PC-3 (cell line): ENCODE measurements at regions not wholly inside any gene's neighbourhood (a gene's known extent, or its start where the extent isn't known, plus 50 kb on each side); places are given as distances from the start of the nearest gene placed in this dataset.

ENCODE experiments used
- ATAC-seq: fragments of 200-7000 bp; cut with Tn5 transposase; 2 replicates; pipeline ENCODE4 v1.9.1; 2020; ENCODE audit warnings: mild to moderate bottlenecking, moderate library complexity
- BruUV-seq: library from RNA; stranded (reverse); fragments of 400-500 nt; replicated peaks from 2 replicates; lab custom pipeline; 2021; lab: Mats Ljungman, UMichigan
- CTCF ChIA-PET: fragments of 300-600 bp; sonication (Branson Sonifier 250); formaldehyde crosslinking; loops from one replicate; lab custom pipeline; 2022; ENCODE audit warnings: antibody characterized with exemption; lab: Charles Lee
- POLR2A ChIA-PET: fragments of 300-600 bp; sonication (Branson Sonifier 250); formaldehyde crosslinking; loops from one replicate; lab custom pipeline; 2022; ENCODE audit warnings: antibody characterized with exemption; ENCODE audit not compliant: unreplicated experiment; lab: Charles Lee
- DNase-seq: peaks from one replicate; pipeline ENCODE4 v3.0.0-alpha.2; 2015
- H2AFZ ChIP-seq: fragments of 300-600 bp; sonication (generic); 2 replicates; pipeline ENCODE4 v1.6.0; 2016; ENCODE audit warnings: antibody characterized with exemption, low read length
- H3F3A ChIP-seq: fragments of 300-600 bp; sonication (generic); one replicate; pipeline ENCODE4 v1.6.0; 2017; ENCODE audit warnings: antibody characterized with exemption, low read length, control low read depth, mild to moderate bottlenecking; ENCODE audit not compliant: unreplicated experiment
- H3K27ac ChIP-seq: fragments of 300-600 bp; sonication (generic); 2 replicates; pipeline ENCODE4 v1.5.1; 2016; ENCODE audit warnings: mild to moderate bottlenecking, low read length
- H3K27me3 ChIP-seq: fragments of 300-600 bp; sonication (generic); 2 replicates; pipeline ENCODE4 v1.6.1; 2016; ENCODE audit warnings: low read length, mixed read lengths
- H3K36me3 ChIP-seq: fragments of 300-600 bp; sonication (generic); 2 replicates; pipeline ENCODE4 v1.6.1; 2016; ENCODE audit warnings: low read depth, mixed run types, low read length, mixed read lengths
- H3K4me1 ChIP-seq: fragments of 300-600 bp; sonication (generic); 2 replicates; pipeline ENCODE4 v1.5.1; 2016; ENCODE audit warnings: low read length; ENCODE audit not compliant: insufficient read depth
- H3K4me2 ChIP-seq: fragments of 300-600 bp; sonication (generic); 2 replicates; pipeline ENCODE4 v1.6.0; 2016; ENCODE audit warnings: low read length
- H3K4me3 ChIP-seq: fragments of 300-600 bp; sonication (generic); 2 replicates; pipeline ENCODE4 v1.5.1; 2016; ENCODE audit warnings: mild to moderate bottlenecking, low read length, mixed read lengths
- H3K79me2 ChIP-seq: fragments of 300-600 bp; sonication (generic); 2 replicates; pipeline ENCODE4 v1.6.1; 2017; ENCODE audit warnings: low read length, mixed read lengths
- H3K9ac ChIP-seq: fragments of 300-600 bp; sonication (generic); 2 replicates; pipeline ENCODE4 v1.6.0; 2016; ENCODE audit warnings: mild to moderate bottlenecking, low read length
- H3K9me2 ChIP-seq: fragments of 300-600 bp; sonication (generic); replicated peaks from 2 replicates; pipeline ENCODE4 v1.6.1; 2016; ENCODE audit warnings: mixed run types, low read length, mixed read lengths
- H3K9me3 ChIP-seq: fragments of 300-600 bp; sonication (generic); 2 replicates; pipeline ENCODE4 v1.6.1; 2016; ENCODE audit warnings: low read length, mixed read lengths
- H4K20me1 ChIP-seq: fragments of 300-600 bp; sonication (generic); 2 replicates; pipeline ENCODE4 v1.6.1; 2016; ENCODE audit warnings: low read length, mixed read lengths
- EZH2 ChIP-seq: fragments of 300-600 bp; sonication (generic); IDR thresholded peaks from one replicate; pipeline ENCODE4 v1.6.1; 2017; ENCODE audit warnings: antibody characterized with exemption, mild to moderate bottlenecking, low read length; ENCODE audit not compliant: unreplicated experiment
- EZH2phosphoT487 ChIP-seq: fragments of 300-600 bp; sonication (generic); IDR thresholded peaks from 2 replicates; pipeline ENCODE4 v1.6.1; 2018; ENCODE audit warnings: mild to moderate bottlenecking, antibody characterized with exemption, low read length, borderline replicate concordance
- intact Hi-C: fragments of 100-400 bp; cut with micrococcal nuclease; formaldehyde crosslinking; loops from 2 replicates; pipeline ENCODE4 v1.9.0; 2023
- TF ChIP-seq, protein P1 (sequence below): fragments of 300-600 bp; sonication (generic); conservative IDR thresholded peaks from 2 replicates; pipeline ENCODE4 v1.5.1; 2017; ENCODE audit warnings: antibody characterized with exemption, low read depth, mild to moderate bottlenecking, low read length

DNA sequence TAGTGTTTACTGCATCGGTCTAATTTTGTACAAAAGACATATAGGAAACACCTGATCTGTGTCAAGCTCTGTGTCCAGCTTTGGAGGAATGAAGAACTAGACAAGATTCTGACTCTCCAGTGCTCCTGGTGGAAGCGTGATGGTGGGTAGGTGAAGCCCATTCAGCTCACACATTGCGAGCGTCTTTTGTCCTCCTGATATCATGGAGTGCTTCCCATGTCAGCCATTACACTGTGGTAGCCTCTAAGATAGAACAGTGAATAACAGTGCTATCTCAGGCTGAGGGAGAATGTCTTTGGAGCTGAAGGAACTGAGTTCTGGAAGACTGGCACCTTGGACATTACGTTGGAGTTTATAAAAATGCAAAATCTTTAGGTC is 350.2 kb downstream of the CYRIA start:
- Histone ChIP-seq H3K27ac (no peak overlapping the region), H3K4me2 (no peak overlapping the region), H3K9ac (no peak overlapping the region), H3K4me3 (no peak overlapping the region), H2AFZ (no peak overlapping the region), H3K27me3 (no peaks in the 10 kb centered on the region), H3K36me3 (no peaks in the 10 kb centered on the region), H3K79me2 (no peaks in the 10 kb centered on the region), H3K9me2 (no peaks in the 10 kb centered on the region), H3K9me3 (no peaks in the 10 kb centered on the region), H3F3A (no peaks in the 10 kb centered on the region), H4K20me1 (no peaks in the 10 kb centered on the region), H3K4me1 (no peaks in the 10 kb centered on the region)
- TF ChIP-seq, protein P1, sequence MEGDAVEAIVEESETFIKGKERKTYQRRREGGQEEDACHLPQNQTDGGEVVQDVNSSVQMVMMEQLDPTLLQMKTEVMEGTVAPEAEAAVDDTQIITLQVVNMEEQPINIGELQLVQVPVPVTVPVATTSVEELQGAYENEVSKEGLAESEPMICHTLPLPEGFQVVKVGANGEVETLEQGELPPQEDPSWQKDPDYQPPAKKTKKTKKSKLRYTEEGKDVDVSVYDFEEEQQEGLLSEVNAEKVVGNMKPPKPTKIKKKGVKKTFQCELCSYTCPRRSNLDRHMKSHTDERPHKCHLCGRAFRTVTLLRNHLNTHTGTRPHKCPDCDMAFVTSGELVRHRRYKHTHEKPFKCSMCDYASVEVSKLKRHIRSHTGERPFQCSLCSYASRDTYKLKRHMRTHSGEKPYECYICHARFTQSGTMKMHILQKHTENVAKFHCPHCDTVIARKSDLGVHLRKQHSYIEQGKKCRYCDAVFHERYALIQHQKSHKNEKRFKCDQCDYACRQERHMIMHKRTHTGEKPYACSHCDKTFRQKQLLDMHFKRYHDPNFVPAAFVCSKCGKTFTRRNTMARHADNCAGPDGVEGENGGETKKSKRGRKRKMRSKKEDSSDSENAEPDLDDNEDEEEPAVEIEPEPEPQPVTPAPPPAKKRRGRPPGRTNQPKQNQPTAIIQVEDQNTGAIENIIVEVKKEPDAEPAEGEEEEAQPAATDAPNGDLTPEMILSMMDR, result no peak
- TF ChIP-seq EZH2 (no peak), EZH2phosphoT487 (no peak)
- no TSS peak for BruUV-seq
- no peak for DNase-seq
- intact Hi-C loops, result no loop called here
- ChIA-PET POLR2A (no interaction called here), CTCF (no interaction called here)
- ATAC-seq, result no peak

DNA sequence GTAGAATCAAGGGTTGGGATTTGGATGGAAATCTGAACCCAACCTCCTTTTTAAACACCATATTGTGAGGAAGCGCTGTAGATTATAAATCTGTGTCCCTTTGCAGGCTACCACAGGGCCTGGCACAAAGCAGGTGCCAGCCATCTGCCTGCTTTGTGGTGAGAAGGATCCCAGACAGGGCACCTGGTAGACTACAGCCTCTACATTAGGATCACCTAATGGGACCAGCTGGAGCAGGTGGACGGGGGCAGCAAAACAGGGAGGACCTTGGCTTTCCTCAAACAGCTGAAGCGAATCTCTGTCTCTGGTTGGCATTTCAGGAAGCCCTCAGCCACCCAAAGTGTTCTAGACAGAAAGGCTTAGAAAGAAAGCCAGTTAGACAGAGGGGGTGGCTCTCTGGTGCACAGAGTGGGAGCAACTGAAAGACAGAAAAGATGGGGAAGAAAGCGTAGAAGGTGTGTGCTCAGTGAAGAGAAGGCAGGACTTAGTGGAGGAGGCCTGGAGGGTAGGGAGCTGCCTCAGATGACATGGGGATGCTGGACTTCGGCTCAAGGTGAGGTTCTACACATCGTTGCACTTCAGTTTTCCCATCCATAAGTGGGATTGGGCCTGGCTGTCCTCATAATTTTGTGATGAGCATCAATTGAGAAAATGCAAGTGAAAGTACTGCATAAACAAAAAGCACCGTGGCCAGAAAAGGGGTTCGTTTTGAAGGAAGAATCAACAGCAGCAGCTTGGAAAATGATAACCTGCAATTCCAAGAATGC is 350.8 kb downstream of the CYRIA start:
- Histone ChIP-seq H3K27me3 (no peaks in the 10 kb centered on the region), H3K9me3 (0 out of 2 replicates have a peak, but pooled peaks cover under 1% of the 10 kb centered on the region), H3K9me2 (no peaks in the 10 kb centered on the region), H3F3A (no peaks in the 10 kb centered on the region), H4K20me1 (no peaks in the 10 kb centered on the region), H3K36me3 (no peaks in the 10 kb centered on the region), H3K9ac (no peak overlapping the region), H3K27ac (no peak overlapping the region), H2AFZ (no peak overlapping the region), H3K4me1 (no peaks in the 10 kb centered on the region), H3K79me2 (no peaks in the 10 kb centered on the region), H3K4me3 (no peak overlapping the region), H3K4me2 (no peak overlapping the region)
- ATAC-seq (no peak), DNase-seq (no peak)
- BruUV-seq, result no TSS peak
- POLR2A ChIA-PET, result no interaction called here
- intact Hi-C loops, result no loop called here
- TF ChIP-seq, protein P1, result no peak
- TF ChIP-seq EZH2phosphoT487 (no peak), EZH2 (no peak)
- CTCF ChIA-PET, result no interaction called here

DNA sequence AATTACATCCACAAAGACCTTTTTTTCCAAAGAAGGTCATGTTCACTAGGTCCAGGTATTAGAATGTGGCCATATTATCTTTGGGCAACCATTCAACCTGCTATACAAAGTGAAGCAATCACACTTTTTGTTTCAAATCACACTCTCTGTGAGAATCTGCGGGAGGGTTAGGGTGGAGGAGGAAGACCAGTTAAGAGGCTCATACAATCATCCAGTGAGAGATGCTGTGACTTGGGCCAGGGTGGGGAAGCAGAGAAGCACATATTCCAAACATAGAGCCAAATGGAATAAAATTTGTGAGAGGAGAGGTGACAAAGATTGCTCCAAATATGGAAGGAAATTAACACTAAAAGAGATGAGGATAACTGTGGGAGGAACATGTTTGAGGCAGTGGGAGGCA is 351.6 kb downstream of the CYRIA start:
- DNase-seq (no peak), ATAC-seq (no peak)
- no peaks in the 10 kb centered on the region for H4K20me1 ChIP-seq
- no peaks in the 10 kb centered on the region for H3K4me1 ChIP-seq
- H3K9ac ChIP-seq, result no peak overlapping the region
- CTCF ChIA-PET, result no interaction called here
- no peak overlapping the region for H3K4me2 ChIP-seq
- no peak for TF ChIP-seq EZH2
- no peak for TF ChIP-seq EZH2phosphoT487
- TF ChIP-seq, protein P1, result no peak
- no peaks in the 10 kb centered on the region for H3F3A ChIP-seq
- H3K27me3 ChIP-seq, result no peaks in the 10 kb centered on the region
- H3K9me2 ChIP-seq, result no peaks in the 10 kb centered on the region
- H3K79me2 ChIP-seq, result no peaks in the 10 kb centered on the region
- H2AFZ ChIP-seq, result no peak overlapping the region
- no peak overlapping the region for H3K27ac ChIP-seq
- H3K4me3 ChIP-seq, result no peak overlapping the region
- no TSS peak for BruUV-seq
- intact Hi-C loops, result no loop called here
- POLR2A ChIA-PET, result no interaction called here
- H3K36me3 ChIP-seq, result no peaks in the 10 kb centered on the region
- 0 out of 2 replicates have a peak, but pooled peaks cover 3% of the 10 kb centered on the region for H3K9me3 ChIP-seq
